HG03095 (cell line): ENCODE measurements at regions not wholly inside any gene's neighbourhood (a gene's known extent, or its start where the extent isn't known, plus 50 kb on each side); places are given as distances from the start of the nearest gene placed in this dataset.
"Not testable (repeated sequence)": the region's sequence is repeated elsewhere in the genome, so short reads cannot be mapped to it uniquely, and the experiment has no call there.

Experiments
- ATAC-seq: cut with Tn5 transposase; IDR thresholded peaks from one replicate; pipeline ENCODE4 v1.9.1; 2021; ENCODE audit warnings: moderate library complexity; ENCODE audit not compliant: unreplicated experiment

- not testable (repeated sequence) for ATAC-seq
Measured at GRCh38 chr16:31581065-31581464, 53.4 kb downstream of the AHSP start.

- ATAC-seq = not testable (repeated sequence)
Measured at GRCh38 chr16:31601737-31602384, 74.2 kb downstream of the AHSP start.

DNA sequence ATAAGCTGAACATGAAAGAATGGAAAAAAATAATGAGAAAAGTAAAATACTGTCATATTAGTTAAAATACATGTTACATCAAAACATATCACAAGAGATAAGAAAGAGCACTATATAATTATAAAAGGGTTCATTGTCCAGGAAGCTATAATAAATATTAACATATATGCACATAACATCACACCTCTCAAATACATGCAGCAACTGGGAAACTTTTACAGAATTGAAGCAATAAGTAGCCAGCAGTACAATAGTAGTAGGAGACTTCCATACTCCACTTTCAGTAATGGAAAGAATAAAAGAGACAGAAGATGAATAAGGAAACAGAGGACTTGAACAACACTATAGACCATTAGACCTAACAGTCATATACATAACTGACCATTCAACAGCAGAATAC, 90.4 kb downstream of the AHSP start:
- no peak for ATAC-seq

GRCh38 chr16:31636433-31636832, 108.7 kb downstream of the AHSP start:
- no peak for ATAC-seq

- no peak for ATAC-seq
Measured at GRCh38 chr16:31641279-31641678, 113.6 kb downstream of the AHSP start.

- ATAC-seq = not testable (repeated sequence)
Measured at GRCh38 chr16:31655674-31656073, 128.0 kb downstream of the AHSP start.

- ATAC-seq = no peak
Measured at GRCh38 chr16:31664683-31665482, 137.2 kb downstream of the AHSP start.

DNA sequence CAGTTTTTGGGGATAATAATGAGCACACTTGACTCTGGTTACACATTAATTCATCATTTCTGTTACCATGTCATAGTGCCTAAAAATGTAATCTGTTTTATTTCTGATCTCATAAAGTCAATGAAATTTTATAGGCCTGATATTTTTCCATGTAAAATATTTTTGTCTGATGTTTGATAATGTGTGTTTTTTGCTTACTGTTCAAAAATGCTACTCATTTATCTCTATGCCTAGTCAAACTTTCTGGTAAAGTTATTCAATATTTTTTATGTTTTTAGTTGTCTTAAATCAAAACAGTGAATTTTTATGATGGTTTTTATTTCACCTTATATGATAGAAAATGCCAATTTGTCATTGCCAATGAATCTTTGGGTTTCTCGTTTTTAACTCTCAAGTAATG, 147.0 kb downstream of the AHSP start:
- no peak for ATAC-seq

DNA sequence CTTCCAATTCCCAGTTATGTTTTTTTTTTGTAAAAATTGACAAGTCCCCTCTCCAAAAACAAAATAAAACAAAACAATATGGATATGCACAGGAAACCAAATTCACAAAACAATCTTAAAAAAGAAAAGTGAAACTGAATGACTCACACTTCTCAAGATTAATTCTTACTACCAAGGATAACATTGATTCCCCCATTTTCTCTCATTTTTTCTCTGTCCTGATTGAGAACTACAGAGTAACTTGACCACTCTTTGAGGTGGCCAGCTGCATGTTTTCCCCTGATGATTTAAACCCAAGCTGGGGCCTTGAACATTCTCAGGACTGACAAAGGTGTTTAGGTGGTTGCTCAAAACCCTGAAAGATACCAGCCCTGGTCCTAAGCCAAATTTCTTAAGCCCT, 149.0 kb downstream of the AHSP start:
- ATAC-seq = no peak

DNA sequence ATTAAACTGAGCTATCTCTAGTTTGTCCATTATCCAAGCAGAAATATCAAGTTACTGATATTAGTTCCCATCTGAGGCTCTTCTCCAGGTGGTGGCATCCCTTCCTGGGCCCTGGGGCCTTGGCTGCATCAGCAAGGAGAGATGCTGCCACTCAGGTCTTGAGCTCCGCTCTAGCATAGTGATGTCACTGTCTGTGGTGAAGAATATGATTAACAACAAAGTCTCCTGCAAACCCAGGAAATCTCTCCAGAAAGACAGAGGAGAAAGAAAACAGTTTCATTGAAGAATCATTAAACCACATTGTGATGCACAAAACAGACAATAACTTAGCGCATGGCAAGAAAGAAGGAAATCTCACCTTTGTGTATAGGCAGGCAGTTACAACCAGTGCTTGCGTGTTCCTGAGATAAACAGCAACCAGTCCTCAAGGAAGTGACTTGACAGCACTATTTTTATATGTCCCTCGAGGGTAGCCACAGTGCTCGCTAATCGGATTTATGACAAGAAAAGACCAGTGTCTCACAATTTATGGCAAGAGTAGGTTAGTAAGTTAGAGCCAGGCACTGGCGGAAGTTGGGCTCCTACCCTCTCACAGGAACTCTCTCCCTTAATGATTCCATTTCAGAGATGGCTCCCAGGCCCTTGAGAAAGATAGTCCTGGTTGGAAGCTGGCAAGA, 151.1 kb downstream of the AHSP start:
- no peak for ATAC-seq

GRCh38 chr16:31689331-31689730, 161.6 kb downstream of the AHSP start:
- ATAC-seq = not testable (repeated sequence)

DNA sequence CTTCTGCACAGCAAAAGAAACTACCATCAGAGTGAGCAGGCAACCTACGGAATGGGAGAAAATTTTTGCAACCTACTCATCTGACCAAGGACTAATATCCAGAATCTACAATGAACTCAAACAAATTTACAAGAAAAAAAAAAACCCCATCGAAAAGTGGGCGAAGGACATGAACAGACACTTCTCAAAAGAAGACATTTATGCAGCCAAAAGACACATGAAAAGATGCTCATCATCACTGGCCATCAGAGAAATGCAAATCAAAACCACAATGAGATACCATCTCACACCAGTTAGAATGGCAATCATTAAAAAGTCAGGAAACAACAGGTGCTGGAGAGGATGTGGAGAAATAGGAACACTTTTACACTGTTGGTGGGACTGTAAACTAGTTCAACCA, 164.6 kb downstream of the AHSP start:
- ATAC-seq = not testable (repeated sequence)

DNA sequence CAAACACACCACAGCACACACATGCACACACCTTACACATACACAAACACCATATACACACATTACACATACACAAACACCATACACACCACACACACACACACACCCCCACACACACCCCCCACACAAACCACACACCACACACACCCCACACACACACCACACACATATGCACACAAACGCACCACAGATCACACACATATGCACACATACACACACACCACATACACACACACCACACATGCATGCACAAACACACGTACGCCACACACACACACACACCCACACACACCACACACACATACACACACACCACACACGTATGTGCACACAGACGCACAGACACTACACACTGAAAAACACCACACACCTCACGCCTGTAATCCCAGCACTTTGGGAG, 166.0 kb downstream of the AHSP start:
- ATAC-seq = no peak

DNA sequence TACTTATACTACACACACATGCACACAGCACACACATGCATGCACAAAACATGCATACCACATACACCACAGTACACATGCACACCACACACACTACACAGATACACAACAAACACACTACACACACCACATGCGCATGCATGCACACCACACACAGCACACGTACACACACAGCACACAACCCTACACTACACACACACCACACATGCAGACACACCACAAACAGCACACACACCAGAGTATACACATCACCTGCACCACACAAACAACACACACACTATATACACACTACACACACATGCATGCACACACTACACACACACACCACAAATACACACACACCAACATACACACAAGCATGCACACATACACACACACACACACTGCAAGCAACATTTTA, 166.8 kb downstream of the AHSP start:
- no peak for ATAC-seq

- ATAC-seq = no peak
Measured at GRCh38 chr16:31695667-31696066, 168.0 kb downstream of the AHSP start.

DNA sequence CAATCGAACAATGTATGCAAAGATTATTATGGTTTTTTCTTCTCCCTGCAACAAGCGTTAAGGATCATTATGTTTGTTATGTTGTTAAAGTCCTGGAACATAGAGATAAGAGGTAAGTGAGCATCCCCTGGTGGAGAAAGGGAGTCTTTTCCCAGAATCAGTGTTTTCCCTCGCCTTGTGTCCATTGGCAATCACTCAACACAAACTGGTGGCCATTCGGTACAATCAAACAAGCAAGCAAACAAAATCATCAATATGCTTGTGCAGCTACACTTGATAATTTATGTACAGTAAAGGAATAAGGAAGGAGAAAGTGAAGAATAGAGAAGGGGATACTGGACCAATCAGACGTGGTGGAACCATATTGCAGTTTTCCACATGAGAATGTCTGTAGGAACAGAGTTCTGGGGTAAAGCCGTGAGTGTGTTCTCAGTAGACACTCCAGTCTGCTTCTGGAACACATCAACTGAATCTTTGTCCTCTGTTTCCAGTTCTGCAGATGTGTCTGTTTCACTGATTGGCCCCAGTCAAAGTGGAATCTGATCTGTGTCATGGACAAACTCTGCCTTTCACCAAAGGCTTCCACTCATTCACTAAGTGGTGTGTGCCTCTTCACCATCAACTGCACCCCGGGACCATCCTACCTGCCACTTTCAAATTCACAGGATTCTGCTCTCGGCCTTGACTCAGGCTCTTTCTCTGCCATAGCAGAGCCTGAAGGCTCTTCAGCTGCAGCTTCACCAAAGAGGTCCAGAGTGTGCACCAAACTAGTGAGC, 169.5 kb downstream of the AHSP start:
- ATAC-seq = no peak

GRCh38 chr16:31697744-31698125, 170.0 kb downstream of the AHSP start:
- ATAC-seq = no peak

- no peak for ATAC-seq
Measured at GRCh38 chr16:31698901-31699300, 171.2 kb downstream of the AHSP start.

- no peak for ATAC-seq
Measured at GRCh38 chr16:31699601-31700000, 171.9 kb downstream of the AHSP start.

- ATAC-seq = no peak
Measured at GRCh38 chr16:31700200-31700529, 172.5 kb downstream of the AHSP start.
